ENCODE measurements at regions not wholly inside any gene's neighbourhood (a gene's known extent, or its start where the extent isn't known, plus 50 kb on each side); places are given as distances from the start of the nearest gene placed in this dataset.

GRCh38 chr9:82242285-82242963 is 253.9 kb downstream of the SPATA31D1 start:
- no peak for TF ChIP-seq POLR2A (IDR thresholded peaks at IDR 0.05; ENCODE audit: low read depth, low read length)
- no peak for TF ChIP-seq POLR2AphosphoS5 (IDR thresholded peaks at IDR 0.05; ENCODE audit: low read depth, low read length)
- no peak for TF ChIP-seq TAF1 (IDR thresholded peaks at IDR 0.05; ENCODE audit: low read depth, low read length)
- no peak for TF ChIP-seq SPI1 (IDR thresholded peaks at IDR 0.05; ENCODE audit: low read depth, low read length)
- TF ChIP-seq PAX5 (IDR thresholded peaks at IDR 0.05; ENCODE audit: insufficient read depth, low read length, severe bottlenecking), result no peak
- no peak for TF ChIP-seq POU2F2 (IDR thresholded peaks at IDR 0.05; ENCODE audit: low read depth, low read length)

Data from GM12891 (cell line).